NB4 (cell line): ENCODE measurements at regions not wholly inside any gene's neighbourhood (a gene's known extent, or its start where the extent isn't known, plus 50 kb on each side); places are given as distances from the start of the nearest gene placed in this dataset.

ENCODE experiments used
- DNase-seq: peaks from one replicate; pipeline ENCODE4 v3.0.0; 2010; ENCODE audit warnings: low read depth
- H3K4me3 ChIP-seq: one replicate; pipeline ENCODE4 v1.5.1; 2011; ENCODE audit warnings: mild to moderate bottlenecking, low read depth, low read length, moderate library complexity
- CTCF ChIP-seq: IDR thresholded peaks from one replicate; pipeline ENCODE4 v1.5.1; 2012; ENCODE audit warnings: low read depth, low read length
- MYC ChIP-seq: IDR thresholded peaks from 2 replicates; pipeline ENCODE4 v1.6.1; 2011; ENCODE audit warnings: low read depth, low read length
- POLR2A ChIP-seq: IDR thresholded peaks from 2 replicates; pipeline ENCODE4 v1.6.1; 2011; ENCODE audit warnings: mild to moderate bottlenecking; ENCODE audit not compliant: insufficient read length; ENCODE audit errors: extremely low read depth
- TF ChIP-seq, protein P1 (sequence below): IDR thresholded peaks from 2 replicates; pipeline ENCODE4 v1.6.1; 2011; ENCODE audit warnings: low read depth, low read length

GRCh38 chr4:180086480-180087190, 2156.6 kb upstream of the TENM3 start:
- DNase-seq: no peak
- TF ChIP-seq, protein P1, sequence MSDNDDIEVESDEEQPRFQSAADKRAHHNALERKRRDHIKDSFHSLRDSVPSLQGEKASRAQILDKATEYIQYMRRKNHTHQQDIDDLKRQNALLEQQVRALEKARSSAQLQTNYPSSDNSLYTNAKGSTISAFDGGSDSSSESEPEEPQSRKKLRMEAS: no peak
- TF ChIP-seq POLR2A (no peak), CTCF (no peak), MYC (no peak)
- no peak overlapping the region for H3K4me3 ChIP-seq

- DNase-seq: no peak
- TF ChIP-seq CTCF (no peak), MYC (no peak), POLR2A (no peak)
- TF ChIP-seq, protein P1: no peak
Measured at GRCh38 chr4:180098586-180098985, 2144.6 kb upstream of the TENM3 start.

GRCh38 chr4:180099957-180100356, 2143.2 kb upstream of the TENM3 start:
- no peak for TF ChIP-seq CTCF
- TF ChIP-seq, protein P1: no peak
- no peak for TF ChIP-seq MYC
- TF ChIP-seq POLR2A: no peak
- peak overlapping the region; percentile 21 for H3K4me3 ChIP-seq
- DNase-seq: peak; percentile 57

More at GRCh38 chr4:180098586-180098985, 2144.6 kb upstream of the TENM3 start:
- no peak overlapping the region for H3K4me3 ChIP-seq

DNA sequence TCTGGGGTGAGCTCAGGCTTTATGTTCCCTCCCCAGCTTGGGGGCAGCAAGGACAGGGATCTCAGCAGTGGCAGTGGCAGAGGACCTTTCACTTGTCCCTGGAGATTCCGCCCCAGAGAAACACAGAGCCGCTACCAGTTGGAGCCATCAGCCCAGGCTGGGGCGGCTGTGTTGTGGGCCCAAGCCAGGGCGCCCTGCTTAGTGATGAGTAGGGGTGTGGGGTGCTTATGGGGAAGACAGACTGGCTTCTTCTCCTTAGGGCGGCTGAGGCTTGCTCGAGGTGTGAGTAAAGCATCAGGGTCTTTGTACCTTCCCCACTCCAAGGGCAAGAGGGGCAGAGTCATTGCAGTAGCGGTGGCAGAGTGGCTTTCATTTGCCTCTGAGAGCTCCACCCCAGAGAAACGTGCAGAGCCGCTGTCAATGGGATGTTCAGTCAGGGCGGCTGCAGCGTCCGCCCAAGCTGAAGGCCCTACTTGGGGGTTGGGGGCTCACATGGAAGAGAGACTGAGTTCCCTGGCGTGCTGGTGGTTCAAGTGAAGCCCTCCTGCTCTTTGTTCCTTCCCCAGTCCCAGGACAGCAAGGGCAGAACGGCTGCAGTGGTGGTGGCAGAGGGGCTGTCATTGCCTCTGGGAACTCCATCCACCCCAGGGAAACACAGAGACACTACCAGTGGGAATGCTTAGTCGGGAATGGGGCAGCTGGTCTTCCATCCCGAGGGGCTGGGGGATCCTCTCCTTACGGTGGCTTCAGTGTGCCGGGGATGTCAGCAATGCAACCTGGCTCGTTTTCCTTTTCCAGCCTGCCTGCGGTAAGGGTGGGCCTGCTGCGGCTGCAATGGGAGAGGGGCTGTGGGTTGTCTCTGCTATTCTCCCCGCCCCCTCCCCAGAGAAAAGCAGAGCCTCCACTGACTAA, 2142.5 kb upstream of the TENM3 start:
- TF ChIP-seq CTCF (no peak), MYC (no peak), POLR2A (no peak)
- TF ChIP-seq, protein P1: no peak
- no peak overlapping the region for H3K4me3 ChIP-seq
- no peak for DNase-seq

- no peak for DNase-seq
- no peak overlapping the region for H3K4me3 ChIP-seq
- TF ChIP-seq POLR2A (no peak), MYC (no peak), CTCF (no peak)
- TF ChIP-seq, protein P1: no peak
Measured at GRCh38 chr4:180101348-180102083, 2141.7 kb upstream of the TENM3 start.
